ENCODE measurements at regions not wholly inside any gene's neighbourhood (a gene's known extent, or its start where the extent isn't known, plus 50 kb on each side); places are given as distances from the start of the nearest gene placed in this dataset.

GRCh38 chr4:144374065-144374464, 233.5 kb upstream of the GYPA start:
- Histone ChIP-seq H3K36me3 (ENCODE audit: control insufficient read depth, insufficient read depth, low read length) (no peaks in the 10 kb centered on the region), H3K4me3 (ENCODE audit: low read depth, low read length) (no peak overlapping the region), H3K27me3 (ENCODE audit: control insufficient read depth, insufficient read depth, low read length) (no peaks in the 10 kb centered on the region)
- DNase-seq (ENCODE audit: low read depth): no peak
- CTCF ChIA-PET: no interaction called here
- POLR2A ChIA-PET: no interaction called here
- TF ChIP-seq, protein P1, sequence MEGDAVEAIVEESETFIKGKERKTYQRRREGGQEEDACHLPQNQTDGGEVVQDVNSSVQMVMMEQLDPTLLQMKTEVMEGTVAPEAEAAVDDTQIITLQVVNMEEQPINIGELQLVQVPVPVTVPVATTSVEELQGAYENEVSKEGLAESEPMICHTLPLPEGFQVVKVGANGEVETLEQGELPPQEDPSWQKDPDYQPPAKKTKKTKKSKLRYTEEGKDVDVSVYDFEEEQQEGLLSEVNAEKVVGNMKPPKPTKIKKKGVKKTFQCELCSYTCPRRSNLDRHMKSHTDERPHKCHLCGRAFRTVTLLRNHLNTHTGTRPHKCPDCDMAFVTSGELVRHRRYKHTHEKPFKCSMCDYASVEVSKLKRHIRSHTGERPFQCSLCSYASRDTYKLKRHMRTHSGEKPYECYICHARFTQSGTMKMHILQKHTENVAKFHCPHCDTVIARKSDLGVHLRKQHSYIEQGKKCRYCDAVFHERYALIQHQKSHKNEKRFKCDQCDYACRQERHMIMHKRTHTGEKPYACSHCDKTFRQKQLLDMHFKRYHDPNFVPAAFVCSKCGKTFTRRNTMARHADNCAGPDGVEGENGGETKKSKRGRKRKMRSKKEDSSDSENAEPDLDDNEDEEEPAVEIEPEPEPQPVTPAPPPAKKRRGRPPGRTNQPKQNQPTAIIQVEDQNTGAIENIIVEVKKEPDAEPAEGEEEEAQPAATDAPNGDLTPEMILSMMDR (IDR thresholded peaks at IDR 0.05; ENCODE audit: insufficient read depth, low read depth, low read length): no peak

DNA sequence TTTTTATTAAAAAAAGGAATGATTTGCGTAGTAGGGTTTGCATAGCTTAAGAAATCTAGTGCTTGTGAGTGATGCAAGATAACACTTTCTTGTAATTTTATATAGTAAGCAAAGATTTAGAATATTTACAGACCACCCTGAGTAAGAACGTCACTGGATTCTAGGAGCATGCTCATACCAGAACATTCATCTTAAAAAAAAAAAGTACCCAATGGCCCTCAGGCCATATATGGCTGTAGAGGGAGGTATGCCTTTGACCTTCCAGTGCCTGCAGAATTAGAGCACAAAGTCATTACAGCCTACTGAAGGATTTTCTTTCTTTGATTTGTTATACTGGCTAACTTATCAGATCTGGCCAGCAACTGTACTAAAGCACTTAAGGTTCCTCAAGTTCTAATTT, 236.3 kb upstream of the GYPA start:
- TF ChIP-seq, protein P1 (IDR thresholded peaks at IDR 0.05; ENCODE audit: insufficient read depth, low read depth, low read length): no peak
- H3K4me3 ChIP-seq (ENCODE audit: low read depth, low read length): no peak overlapping the region
- ChIA-PET CTCF (no interaction called here), POLR2A (no interaction called here)
- H3K27me3 ChIP-seq (ENCODE audit: control insufficient read depth, insufficient read depth, low read length): no peaks in the 10 kb centered on the region
- no peak for DNase-seq (ENCODE audit: low read depth)
- H3K36me3 ChIP-seq (ENCODE audit: control insufficient read depth, insufficient read depth, low read length): no peaks in the 10 kb centered on the region

GRCh38 chr4:144384408-144384807, 243.9 kb upstream of the GYPA start:
- H3K36me3 ChIP-seq (ENCODE audit: control insufficient read depth, insufficient read depth, low read length): no peaks in the 10 kb centered on the region
- POLR2A ChIA-PET: no interaction called here
- CTCF ChIA-PET: no interaction called here
- TF ChIP-seq, protein P1 (IDR thresholded peaks at IDR 0.05; ENCODE audit: insufficient read depth, low read depth, low read length): no peak
- H3K27me3 ChIP-seq (ENCODE audit: control insufficient read depth, insufficient read depth, low read length): no peaks in the 10 kb centered on the region
- H3K4me3 ChIP-seq (ENCODE audit: low read depth, low read length): no peak overlapping the region
- no peak for DNase-seq (ENCODE audit: low read depth)

DNA sequence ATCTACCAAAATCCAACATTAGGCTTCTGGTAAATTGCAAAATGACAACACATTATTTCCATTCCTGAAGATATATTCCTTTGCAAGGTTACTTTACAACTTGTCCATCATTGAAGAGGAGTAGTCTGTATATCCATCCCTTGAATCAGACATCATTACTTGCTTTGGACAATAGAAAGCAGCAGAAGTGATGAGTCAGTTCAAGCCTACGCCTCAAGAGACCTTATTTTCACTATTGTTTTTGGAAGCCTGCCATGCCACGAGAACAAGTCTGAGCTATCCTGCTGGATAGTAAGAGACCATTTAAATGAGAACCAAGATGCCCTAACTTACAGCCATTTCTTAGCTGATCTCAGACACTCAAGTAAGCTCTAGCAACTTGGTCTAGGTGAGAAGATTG, 246.0 kb upstream of the HHIP start:
- DNase-seq (ENCODE audit: low read depth): no peak
- CTCF ChIA-PET: no interaction called here
- Histone ChIP-seq H3K4me3 (ENCODE audit: low read depth, low read length) (no peak overlapping the region), H3K27me3 (ENCODE audit: control insufficient read depth, insufficient read depth, low read length) (no peaks in the 10 kb centered on the region), H3K36me3 (ENCODE audit: control insufficient read depth, insufficient read depth, low read length) (no peaks in the 10 kb centered on the region)
- TF ChIP-seq, protein P1 (IDR thresholded peaks at IDR 0.05; ENCODE audit: insufficient read depth, low read depth, low read length): no peak
- POLR2A ChIA-PET: no interaction called here

DNA sequence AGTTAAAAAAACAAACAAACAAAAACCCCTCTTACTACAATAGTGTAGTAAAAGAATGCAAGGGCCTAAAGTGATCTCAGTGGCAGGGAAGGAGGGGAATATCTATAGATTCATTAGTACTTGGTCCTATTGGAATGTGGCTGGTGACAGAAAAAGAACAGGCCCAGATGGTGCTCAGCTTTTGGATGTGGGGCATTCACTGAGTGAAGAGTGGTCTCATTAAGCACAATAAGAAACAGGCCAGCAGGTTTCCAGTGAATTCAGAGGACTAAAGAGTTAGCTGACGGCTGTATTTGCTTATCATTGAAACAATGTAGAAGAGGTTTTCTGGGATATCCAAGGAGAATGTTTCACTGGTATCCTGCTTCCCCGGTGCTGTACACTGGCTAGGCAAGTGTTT, 243.8 kb upstream of the HHIP start:
- TF ChIP-seq, protein P1 (IDR thresholded peaks at IDR 0.05; ENCODE audit: insufficient read depth, low read depth, low read length): no peak
- POLR2A ChIA-PET: no interaction called here
- H3K36me3 ChIP-seq (ENCODE audit: control insufficient read depth, insufficient read depth, low read length): no peaks in the 10 kb centered on the region
- H3K27me3 ChIP-seq (ENCODE audit: control insufficient read depth, insufficient read depth, low read length): no peaks in the 10 kb centered on the region
- DNase-seq (ENCODE audit: low read depth): no peak
- no peak overlapping the region for H3K4me3 ChIP-seq (ENCODE audit: low read depth, low read length)
- CTCF ChIA-PET: no interaction called here
